Stimulated activated CD8-positive, alpha-beta memory T cell treated with anti-CD3 and anti-CD28 coated beads, Interleukin-12 subunit alpha, Interleukin-12 subunit beta, amount 100 ng/mL, for 4 hours (primary cell): ENCODE measurements at regions not wholly inside any gene's neighbourhood (a gene's known extent, or its start where the extent isn't known, plus 50 kb on each side); places are given as distances from the start of the nearest gene placed in this dataset.
A peak's percentile ranks its signal among the peaks of the same experiment; 100 is the strongest.

Source experiments
- DNase-seq: peaks from one replicate; pipeline ENCODE4 v3.0.0-alpha.2; 2020; ENCODE audit warnings: low read depth

DNA sequence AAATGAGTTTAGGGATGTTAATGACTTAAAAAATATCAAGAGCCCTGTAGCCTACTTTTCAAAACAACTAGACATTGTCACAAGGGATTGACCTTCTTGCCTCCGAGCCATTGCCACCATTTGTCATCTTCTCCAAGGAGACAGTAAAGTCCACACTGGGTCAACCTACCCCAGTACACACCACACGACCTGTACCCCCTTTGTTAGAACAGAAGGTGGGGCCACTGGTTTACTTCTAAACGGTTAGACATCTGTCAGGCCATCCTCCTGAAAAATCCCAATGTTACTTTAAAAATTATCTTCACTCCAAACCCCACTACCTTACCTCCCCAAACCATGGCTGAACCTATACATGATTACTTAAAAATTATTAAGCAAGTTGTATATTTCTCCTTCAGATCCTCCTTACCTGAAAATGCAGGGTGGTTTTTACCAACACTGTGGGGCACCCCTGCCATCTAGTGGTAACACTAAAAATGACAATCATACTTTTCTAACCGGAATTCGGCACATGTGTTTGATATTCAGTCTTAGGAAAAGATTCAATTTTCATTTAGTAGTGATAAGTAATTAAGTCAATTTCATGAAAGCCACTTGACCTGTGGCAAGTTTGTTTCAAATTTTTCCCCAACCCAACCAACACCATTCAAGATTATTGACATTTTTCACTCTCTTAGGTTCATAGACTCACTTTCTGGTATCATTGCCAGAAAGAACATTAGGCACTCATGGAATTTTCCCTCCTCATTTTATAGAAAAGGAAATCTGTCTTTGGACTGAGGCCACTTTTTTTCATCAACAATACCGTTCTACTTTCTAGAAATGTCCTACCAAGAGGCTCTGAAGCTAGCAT, 265.3 kb upstream of the PKDCC start:
- DNase-seq, result no peak

GRCh38 chr2:41784496-41784895, 263.3 kb upstream of the PKDCC start:
- DNase-seq, result no peak

GRCh38 chr2:41785251-41786022, 262.4 kb upstream of the PKDCC start:
- no peak for DNase-seq

DNA sequence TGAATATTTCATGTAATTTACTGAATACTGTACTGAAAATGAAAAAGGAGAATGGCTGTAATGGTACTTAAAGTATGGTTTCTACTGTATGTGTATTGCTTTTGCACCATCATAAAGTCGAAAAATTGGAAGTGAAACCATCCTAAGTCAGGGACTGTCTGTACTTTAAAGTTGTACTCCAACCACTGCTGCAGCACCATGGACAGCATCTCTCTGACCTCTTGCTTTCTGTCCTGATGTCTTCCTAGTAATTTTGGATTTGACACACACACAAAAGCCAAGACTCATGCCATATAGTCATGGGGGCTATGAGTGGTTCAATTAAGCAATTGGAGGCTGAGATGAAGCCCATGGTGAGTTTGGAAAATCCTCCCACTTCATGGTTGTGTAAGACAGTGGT, 256.3 kb upstream of the PKDCC start:
- DNase-seq, result no peak

GRCh38 chr2:41803361-41803760, 244.5 kb upstream of the PKDCC start:
- no peak for DNase-seq

DNA sequence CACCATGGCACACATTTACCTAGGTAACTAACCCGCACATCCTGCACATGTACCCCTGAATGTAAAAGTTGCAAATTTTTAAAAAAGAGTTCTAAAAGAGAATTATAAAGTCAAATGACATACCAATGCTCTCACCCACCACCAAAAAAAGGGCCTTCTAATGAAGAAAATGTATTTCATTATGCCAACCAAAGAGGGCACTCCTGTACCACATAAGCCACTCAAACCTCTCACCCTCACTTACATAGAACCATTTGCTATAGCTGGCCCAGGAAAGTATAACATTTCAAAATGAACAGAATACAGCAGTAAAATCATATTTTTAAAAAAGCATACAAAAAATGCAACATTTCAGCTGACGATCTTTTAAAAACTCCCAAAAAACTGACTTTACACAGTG, 241.5 kb upstream of the PKDCC start:
- no peak for DNase-seq

DNA sequence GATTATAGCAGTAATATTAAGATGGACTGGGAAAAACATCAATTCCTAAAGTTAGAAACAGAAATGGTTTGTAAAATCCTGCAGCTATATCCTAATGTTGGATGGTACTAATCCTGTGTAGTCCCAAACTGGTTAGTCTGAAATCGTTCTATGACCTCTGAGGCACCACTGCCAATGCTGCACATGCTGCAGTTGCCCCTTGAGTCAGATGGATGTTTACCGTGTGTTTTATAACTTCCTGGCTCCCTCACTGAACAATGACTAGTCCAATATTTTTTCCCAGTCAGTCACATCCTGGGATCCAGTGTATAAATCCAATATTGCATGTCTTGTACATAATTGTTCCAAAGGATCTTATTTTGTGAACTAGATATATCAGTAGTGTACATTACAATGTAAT, 226.7 kb upstream of the PKDCC start:
- no peak for DNase-seq

DNA sequence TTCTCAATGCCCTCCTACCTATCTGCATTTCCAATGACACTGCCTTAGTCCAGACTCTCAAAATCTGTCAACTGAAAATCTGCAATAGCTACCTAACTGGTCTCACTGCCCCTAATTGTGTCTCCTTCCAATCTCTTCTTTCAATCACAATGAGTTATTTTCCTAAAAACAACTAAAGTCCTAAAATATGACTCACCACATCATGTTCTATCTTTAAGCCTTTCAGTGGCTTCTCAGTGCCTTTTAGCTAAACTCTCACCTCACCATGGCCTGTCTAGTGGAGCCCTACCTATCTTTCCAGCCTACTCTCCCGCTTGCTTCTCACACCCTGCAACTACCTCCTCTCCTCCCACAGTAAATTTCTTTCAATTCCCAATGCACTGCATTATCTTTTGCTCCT, 220.9 kb upstream of the PKDCC start:
- no peak for DNase-seq

- no peak for DNase-seq
Measured at GRCh38 chr2:41827354-41827971, 220.4 kb upstream of the PKDCC start.

- no peak for DNase-seq
Measured at GRCh38 chr2:41828052-41828643, 219.7 kb upstream of the PKDCC start.

DNA sequence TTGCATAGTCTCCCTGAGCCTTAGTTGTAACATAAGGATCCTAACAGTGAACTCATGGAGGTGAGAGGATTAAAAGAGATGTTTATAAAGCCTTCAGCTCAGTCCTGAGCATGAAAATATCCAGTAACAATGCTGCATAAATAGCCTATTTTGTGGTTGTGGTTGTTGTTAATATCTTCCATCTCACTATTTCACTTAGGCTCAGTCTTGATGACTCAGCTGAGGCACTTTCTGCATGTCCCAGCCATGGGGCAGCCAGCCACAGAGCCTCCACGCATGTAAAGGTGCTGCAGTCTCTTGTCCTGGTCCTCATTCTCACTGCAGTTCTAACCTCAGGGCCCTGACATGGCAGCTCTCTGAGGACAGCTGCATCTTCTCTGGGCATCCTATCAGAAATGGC, 218.8 kb upstream of the PKDCC start:
- DNase-seq, result no peak

GRCh38 chr2:41830600-41830999, 217.2 kb upstream of the PKDCC start:
- no peak for DNase-seq

DNA sequence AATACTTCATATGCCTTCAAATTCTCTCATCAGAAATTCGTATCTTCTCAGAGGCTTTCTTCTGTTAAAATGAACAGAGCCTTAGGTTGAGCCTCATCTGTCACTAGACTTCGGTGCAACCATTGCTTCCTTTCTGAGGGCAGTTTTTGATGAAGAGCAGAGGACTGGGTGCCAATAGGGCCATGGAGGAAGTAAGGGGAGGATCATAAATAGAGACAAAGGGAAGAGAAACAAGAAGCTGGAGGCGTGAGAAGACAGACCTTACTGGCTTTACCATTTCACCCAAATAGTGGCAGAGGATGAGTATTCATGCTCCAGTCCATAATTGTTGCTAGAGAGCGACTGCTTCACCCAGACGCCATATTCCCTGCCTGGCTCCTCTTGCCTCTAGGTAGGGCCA, 215.6 kb upstream of the PKDCC start:
- DNase-seq, result no peak

DNA sequence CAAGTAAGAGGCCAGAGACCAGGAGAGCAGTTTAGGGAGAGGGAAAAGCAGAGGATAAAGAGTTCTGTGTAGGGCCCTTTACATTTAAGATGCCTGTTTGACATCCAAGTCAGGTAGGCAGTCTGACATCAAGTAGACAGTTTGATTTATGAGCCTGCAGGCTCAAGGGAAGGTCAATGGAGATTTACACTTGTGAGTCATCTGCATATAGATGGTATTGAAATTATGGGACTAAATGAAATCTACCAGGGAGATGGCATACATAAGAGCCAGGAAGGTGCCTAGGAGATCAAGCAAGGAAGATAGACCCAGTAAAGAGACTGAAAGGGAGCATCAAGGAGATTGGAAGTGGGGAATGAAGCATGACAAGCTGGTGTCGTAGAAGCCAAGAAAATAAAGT, 212.4 kb upstream of the PKDCC start:
- no peak for DNase-seq

DNA sequence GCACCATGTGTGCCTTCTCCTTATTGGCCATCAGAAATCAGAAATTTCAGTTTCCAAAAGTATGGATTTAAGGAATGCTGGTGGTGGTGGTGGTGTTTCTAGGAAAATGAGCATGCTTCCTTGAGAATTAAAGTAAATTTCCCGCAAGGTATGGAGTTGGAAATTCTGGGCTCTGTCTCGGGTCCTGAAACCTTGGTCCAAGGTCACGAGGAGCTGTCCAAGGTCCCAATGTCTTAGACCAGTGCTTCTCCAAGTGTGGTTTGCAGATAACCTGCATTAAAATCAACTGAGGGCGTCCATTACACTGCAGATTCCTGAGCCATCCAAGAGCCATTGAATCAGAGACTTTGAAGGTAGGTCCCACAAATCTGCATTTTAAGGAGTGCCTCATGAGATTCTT, 210.9 kb upstream of the PKDCC start:
- DNase-seq, result no peak

DNA sequence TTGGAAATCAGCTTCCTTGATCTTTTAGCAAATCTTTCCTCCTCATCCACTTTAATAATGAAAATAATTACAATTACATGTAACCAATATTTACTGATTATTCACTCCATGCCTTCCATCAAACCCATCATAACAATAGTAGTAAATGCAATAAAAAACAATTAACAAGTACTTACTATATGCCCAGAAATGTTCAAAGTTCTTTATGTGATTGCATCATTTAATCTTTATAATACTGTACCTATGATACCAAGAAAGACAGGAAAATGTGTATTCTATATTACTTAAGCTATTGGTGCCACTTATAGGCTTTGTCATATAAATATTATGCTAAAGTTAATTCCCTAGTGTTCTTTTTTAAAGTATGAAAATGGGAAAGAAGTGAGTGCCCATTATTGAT, 210.2 kb upstream of the PKDCC start:
- DNase-seq, result no peak

DNA sequence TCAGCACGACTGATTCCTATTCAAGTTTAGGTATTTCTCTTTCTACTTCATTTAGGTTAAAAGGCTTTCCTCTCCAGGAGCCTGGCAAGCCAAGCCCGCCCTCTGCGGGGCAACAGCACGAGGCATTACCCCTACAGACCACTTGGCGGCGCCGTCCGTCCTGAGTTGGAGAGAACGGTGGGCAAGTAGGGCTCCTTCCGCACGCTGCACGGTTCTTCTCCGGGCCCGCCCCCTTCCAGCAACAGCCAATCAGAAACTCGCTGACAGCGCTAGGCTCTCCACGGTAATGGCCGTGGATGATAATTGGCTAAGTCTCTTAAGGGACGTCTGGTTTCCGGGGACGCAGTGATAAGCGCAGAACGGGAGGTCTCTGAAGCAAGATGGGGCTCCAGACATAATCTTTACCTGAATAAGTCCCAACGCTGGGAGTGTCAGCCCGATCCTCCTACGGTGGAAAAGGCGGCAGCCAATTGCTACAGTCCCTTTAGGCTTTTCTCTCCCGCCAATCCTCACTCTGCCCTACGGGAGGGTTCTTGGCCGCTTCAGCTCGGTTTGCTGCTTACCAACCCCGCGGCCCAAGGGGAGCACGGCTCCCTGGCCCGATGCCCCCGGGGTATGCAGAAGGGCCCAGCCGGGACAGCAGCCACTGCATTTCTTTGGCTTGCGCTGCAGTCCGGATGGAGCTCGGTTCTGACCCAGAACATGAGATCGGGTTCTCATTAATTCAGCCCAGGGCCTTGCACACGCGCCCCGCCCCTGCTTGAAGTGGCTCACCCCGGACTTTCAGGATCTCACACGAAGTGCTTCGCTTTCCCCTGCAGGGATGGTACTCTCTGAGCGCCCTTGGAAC, 206.9 kb upstream of the PKDCC start:
- DNase-seq, result peak; percentile 92

GRCh38 chr2:41846962-41847361, 200.9 kb upstream of the PKDCC start:
- no peak for DNase-seq

- DNase-seq, result no peak
Measured at GRCh38 chr2:41847744-41848441, 199.9 kb upstream of the PKDCC start.

DNA sequence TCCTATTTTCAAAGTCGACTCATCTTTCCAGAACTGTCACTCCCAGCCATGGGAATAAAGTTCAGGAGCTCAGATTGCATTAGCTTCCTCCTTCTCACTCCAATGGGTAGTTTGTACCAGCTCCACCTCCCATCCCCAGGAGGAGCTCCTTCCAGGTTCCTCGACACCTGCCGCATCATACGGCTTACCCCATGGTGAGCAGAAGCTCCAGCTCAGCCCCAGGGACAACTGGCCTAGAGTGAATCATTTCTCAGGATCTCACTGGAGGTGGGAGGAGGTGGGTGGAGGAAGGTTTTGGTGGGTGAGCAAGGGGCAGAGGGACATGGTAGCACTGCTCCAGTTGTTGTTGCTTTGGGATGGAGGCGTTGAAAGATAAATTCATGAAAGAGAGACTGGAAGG, 196.3 kb upstream of the PKDCC start:
- no peak for DNase-seq
